DOHH2 (cell line): ENCODE measurements at regions not wholly inside any gene's neighbourhood (a gene's known extent, or its start where the extent isn't known, plus 50 kb on each side); places are given as distances from the start of the nearest gene placed in this dataset.

Experiments
- H3F3A ChIP-seq: fragments of 200-600 bp; sonication (generic), shearing (Covaris generic); 2 replicates; pipeline ENCODE4 v1.6.0; 2016; ENCODE audit warnings: antibody characterized with exemption, mild to moderate bottlenecking; ENCODE audit not compliant: control insufficient read depth, insufficient read depth
- H3K27ac ChIP-seq: fragments of 200-600 bp; sonication (generic); 2 replicates; pipeline ENCODE4 v1.5.1; 2014; ENCODE audit warnings: low read depth, mild to moderate bottlenecking, low read length, moderate library complexity
- H3K27me3 ChIP-seq: fragments of 200-600 bp; sonication (generic); 2 replicates; pipeline ENCODE4 v1.6.1; 2014; ENCODE audit warnings: mild to moderate bottlenecking, low read length, mixed read lengths; ENCODE audit not compliant: control insufficient read depth
- H3K36me3 ChIP-seq: fragments of 200-600 bp; sonication (generic); 2 replicates; pipeline ENCODE4 v1.6.1; 2014; ENCODE audit warnings: mild to moderate bottlenecking, low read length, moderate library complexity, mixed read lengths; ENCODE audit not compliant: control insufficient read depth
- H3K4me1 ChIP-seq: fragments of 200-600 bp; sonication (generic); 2 replicates; pipeline ENCODE4 v1.6.1; 2014; ENCODE audit warnings: mild to moderate bottlenecking, low read length, mixed read lengths; ENCODE audit not compliant: control insufficient read depth
- H3K4me2 ChIP-seq: fragments of 200-600 bp; sonication (generic); 2 replicates; pipeline ENCODE4 v1.6.0; 2014; ENCODE audit warnings: mild to moderate bottlenecking, low read length, moderate library complexity
- H3K4me3 ChIP-seq: fragments of 200-600 bp; sonication (generic); 2 replicates; pipeline ENCODE4 v1.5.1; 2014; ENCODE audit warnings: mild to moderate bottlenecking, low read length, mixed read lengths
- H3K79me2 ChIP-seq: fragments of 200-600 bp; sonication (generic); 2 replicates; pipeline ENCODE4 v1.6.1; 2014; ENCODE audit warnings: mild to moderate bottlenecking, low read length, mixed read lengths; ENCODE audit not compliant: control insufficient read depth
- H3K9me2 ChIP-seq: fragments of 200-600 bp; sonication (generic); replicated peaks from 2 replicates; pipeline ENCODE4 v1.6.1; 2014; ENCODE audit warnings: mild to moderate bottlenecking, low read length, mixed read lengths; ENCODE audit not compliant: control insufficient read depth
- H3K9me3 ChIP-seq: fragments of 200-600 bp; sonication (generic); 2 replicates; pipeline ENCODE4 v1.6.1; 2014; ENCODE audit warnings: antibody characterized with exemption, low read length, mixed read lengths; ENCODE audit not compliant: control insufficient read depth, insufficient read depth
- H4K20me1 ChIP-seq: fragments of 200-600 bp; sonication (generic); 2 replicates; pipeline ENCODE4 v1.6.0; 2014; ENCODE audit warnings: low read depth, mild to moderate bottlenecking, antibody characterized with exemption, low read length, moderate library complexity; ENCODE audit not compliant: control insufficient read depth, insufficient read depth
- CTCF ChIP-seq: fragments of 200-600 bp; sonication (generic); IDR thresholded peaks from one replicate; pipeline ENCODE4 v1.5.1; 2014; ENCODE audit warnings: antibody characterized with exemption, mild to moderate bottlenecking, low read depth, low read length; ENCODE audit not compliant: poor library complexity, severe bottlenecking
- EZH2phosphoT487 ChIP-seq: fragments of 200-600 bp; sonication (generic); IDR thresholded peaks from 2 replicates; pipeline ENCODE4 v1.6.1; 2017; ENCODE audit warnings: borderline replicate concordance, mild to moderate bottlenecking, antibody characterized with exemption, low read length, moderate library complexity, mixed read lengths

DNA sequence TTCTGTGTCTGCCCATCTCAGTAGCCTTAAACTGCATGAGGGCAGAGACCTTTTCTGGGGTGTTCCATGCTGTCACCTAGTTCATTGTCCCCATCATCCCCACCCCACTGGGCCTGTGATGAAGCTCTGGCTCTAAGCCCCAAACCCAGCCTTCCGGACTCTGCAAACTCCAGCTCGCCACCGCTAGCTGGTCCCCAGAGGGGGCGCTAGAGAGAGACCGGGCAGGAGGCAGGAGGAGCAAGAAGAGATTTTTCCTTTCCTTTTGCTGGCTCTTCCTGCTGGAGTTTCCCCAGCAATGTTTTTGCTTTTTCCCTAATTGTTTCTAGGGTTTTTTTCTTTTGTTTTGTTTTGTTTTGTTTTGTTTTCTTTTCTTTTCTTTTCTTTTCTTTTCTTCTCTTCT lies 234.4 kb downstream of the TEX36 start:
- H3K79me2 ChIP-seq, result no peaks in the 10 kb centered on the region
- no peak overlapping the region for H3K4me2 ChIP-seq
- no peaks in the 10 kb centered on the region for H3K9me2 ChIP-seq
- H3K27me3 ChIP-seq, result no peaks in the 10 kb centered on the region
- H3K27ac ChIP-seq, result no peak overlapping the region
- no peaks in the 10 kb centered on the region for H3K9me3 ChIP-seq
- H3K4me1 ChIP-seq, result no peaks in the 10 kb centered on the region
- no peaks in the 10 kb centered on the region for H3K36me3 ChIP-seq
- no peaks in the 10 kb centered on the region for H3F3A ChIP-seq
- H3K4me3 ChIP-seq, result no peak overlapping the region
- no peaks in the 10 kb centered on the region for H4K20me1 ChIP-seq
- TF ChIP-seq EZH2phosphoT487, result no peak
- peak; percentile 54 for TF ChIP-seq CTCF

DNA sequence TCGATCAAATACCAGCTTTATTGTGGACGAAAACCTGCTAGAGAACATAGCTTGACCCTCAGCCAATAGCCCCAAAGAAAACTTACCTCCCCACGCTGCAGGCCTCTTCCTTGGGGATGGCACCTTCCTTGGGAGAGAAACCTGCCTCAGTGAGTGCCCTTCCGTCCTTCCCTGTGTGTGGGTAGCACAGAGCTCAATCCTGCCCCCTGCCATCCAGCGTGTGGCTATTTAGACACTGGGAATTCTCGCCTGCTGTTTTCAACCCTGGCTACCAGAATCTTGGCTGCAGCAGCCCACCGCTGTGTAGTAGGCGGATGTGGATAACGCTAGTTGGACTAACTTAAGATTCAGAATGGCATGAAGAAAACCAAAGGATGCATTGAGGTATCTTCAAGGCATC lies 238.2 kb downstream of the TEX36 start:
- no peak overlapping the region for H3K4me3 ChIP-seq
- H3K27me3 ChIP-seq, result no peaks in the 10 kb centered on the region
- TF ChIP-seq CTCF (no peak), EZH2phosphoT487 (no peak)
- no peaks in the 10 kb centered on the region for H3F3A ChIP-seq
- no peaks in the 10 kb centered on the region for H3K79me2 ChIP-seq
- H3K36me3 ChIP-seq, result no peaks in the 10 kb centered on the region
- H4K20me1 ChIP-seq, result no peaks in the 10 kb centered on the region
- no peak overlapping the region for H3K4me2 ChIP-seq
- H3K27ac ChIP-seq, result no peak overlapping the region
- H3K9me2 ChIP-seq, result no peaks in the 10 kb centered on the region
- H3K9me3 ChIP-seq, result no peaks in the 10 kb centered on the region
- no peaks in the 10 kb centered on the region for H3K4me1 ChIP-seq

DNA sequence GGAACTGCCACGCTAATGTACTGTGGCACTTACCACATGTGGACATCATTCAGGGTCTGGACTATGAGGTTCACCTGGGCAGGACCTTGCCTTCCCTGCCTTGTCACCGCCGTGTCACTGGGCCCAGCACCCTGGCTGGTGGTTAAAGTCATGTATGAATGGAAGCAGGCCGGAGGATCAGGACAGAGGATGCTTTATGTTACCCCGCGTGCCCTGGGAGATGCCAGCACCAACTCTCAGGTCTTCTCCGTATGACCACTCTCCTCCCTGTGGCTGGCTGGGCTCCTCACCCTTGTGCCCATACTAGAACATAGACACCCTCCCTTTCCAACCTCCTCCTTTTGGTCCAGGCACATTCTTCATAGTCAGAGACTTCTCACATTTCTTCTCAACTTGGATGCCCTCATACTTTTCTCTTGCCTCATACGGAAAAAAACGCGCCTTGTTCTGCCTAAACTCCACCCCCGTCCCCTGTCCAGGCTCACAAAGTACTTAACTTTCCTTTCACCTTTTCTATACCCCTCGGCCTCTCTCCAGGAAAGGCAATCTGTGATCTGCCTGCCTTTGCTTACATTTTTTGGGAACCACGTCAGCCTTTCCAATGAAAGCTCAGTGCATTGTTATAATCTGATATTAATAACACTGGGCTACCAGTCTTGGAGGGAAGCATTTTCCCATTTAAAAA lies 240.0 kb downstream of the TEX36 start:
- Histone ChIP-seq H4K20me1 (no peaks in the 10 kb centered on the region), H3K9me3 (no peaks in the 10 kb centered on the region), H3K79me2 (no peaks in the 10 kb centered on the region)

More for the DNA sequence above, 240.0 kb downstream of the TEX36 start:
- no peaks in the 10 kb centered on the region for H3K4me1 ChIP-seq
- H3K4me2 ChIP-seq, result no peak overlapping the region
- no peaks in the 10 kb centered on the region for H3K27me3 ChIP-seq
- no peaks in the 10 kb centered on the region for H3K36me3 ChIP-seq
- no peak overlapping the region for H3K4me3 ChIP-seq
- H3K27ac ChIP-seq, result no peak overlapping the region
- H3K9me2 ChIP-seq, result no peaks in the 10 kb centered on the region
- H3F3A ChIP-seq, result no peaks in the 10 kb centered on the region
- TF ChIP-seq CTCF (no peak), EZH2phosphoT487 (no peak)
